NCI-H748 (cell line): ENCODE measurements at regions not wholly inside any gene's neighbourhood (a gene's known extent, or its start where the extent isn't known, plus 50 kb on each side); places are given as distances from the start of the nearest gene placed in this dataset.

Source experiments
- DNase-seq: peaks from one replicate; lab custom pipeline; 2025; ENCODE audit not compliant: unreplicated experiment; lab: John Stamatoyannopoulos, UW

- DNase-seq, result no peak
These were observed 268.0 kb downstream of the ZEB1 start for GRCh38 chr10:31586723-31587638.

DNA sequence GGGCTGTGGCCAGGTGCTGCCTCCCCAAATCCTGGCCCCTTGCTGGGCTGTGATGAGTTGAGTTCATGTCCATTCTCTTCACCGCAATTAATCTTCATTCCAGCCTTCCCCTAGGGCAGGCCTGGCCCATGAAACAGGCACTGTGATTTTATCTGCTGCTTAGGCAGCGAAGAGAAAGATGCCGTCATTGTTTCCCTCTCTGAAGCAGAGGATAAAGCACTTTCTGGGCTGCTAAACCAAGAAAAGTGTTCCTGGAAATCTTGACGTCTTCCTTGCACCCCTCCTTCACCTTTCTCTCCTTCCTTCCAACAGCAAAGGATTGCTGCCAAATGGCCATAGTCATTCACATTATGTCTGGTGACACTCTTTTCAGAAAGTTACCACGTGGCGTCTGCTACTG, 265.9 kb downstream of the ZEB1 start:
- no peak for DNase-seq

- no peak for DNase-seq
These were observed 265.1 kb downstream of the ZEB1 start for GRCh38 chr10:31584098-31584631.

- no peak for DNase-seq
These were observed 264.3 kb downstream of the ZEB1 start for GRCh38 chr10:31583293-31583692.

DNA sequence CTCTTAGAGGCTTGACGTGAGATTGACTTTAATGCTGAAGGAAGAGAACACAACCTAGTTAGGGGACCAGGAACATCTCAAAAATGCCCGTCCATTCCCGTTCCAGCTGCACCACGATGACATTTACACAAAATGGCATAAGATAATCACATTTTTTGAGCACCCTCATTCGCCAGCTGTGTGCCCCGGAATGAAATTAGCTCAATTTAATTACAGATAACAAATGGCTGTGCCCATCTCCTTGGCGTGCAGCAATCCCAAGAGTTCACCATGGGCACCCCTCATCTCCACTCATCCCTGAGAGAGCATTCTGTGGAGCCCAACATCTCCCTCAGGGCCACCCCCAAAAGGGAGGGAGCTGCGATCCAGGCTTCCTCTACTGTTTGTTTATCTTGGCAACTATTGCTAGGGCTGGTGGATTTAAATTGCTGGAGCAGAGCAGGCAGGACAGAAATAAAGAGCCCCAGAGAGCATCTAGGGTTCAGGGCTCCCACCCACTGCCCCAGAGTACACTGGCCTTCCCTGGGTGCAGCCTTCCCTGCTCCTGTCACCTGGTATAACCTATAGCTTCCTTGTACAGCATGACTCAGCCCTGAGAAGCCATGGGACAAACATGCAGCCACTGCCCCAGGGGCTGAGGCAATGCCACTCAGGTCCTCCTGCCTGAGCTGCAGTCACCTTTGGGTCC, 263.5 kb downstream of the ZEB1 start:
- DNase-seq, result peak; percentile 7

- DNase-seq, result no peak
These were observed 262.8 kb downstream of the ZEB1 start for GRCh38 chr10:31581741-31582323.

DNA sequence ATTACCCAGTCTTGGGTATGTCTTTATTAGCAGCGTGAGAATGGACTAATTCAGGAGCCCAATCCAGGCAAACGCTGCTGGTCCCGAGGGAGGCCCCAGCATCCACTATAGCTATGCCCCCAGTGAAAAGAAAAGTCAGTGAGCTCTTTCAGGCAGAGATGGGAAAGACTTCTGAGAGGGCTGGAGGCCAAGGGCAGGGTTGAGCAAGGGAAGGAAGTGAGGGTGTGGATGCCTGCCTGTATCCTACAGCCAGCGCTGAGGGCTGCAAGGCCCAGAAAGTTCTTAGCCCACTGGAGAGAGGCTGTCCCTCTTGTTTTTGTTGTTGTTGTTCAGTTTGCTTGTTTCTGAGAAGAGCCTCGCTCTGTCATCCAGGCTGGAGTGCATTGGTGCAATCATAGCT, 261.6 kb downstream of the ZEB1 start:
- DNase-seq, result no peak
